ENCODE measurements at regions not wholly inside any gene's neighbourhood (a gene's known extent, or its start where the extent isn't known, plus 50 kb on each side); places are given as distances from the start of the nearest gene placed in this dataset.

DNA sequence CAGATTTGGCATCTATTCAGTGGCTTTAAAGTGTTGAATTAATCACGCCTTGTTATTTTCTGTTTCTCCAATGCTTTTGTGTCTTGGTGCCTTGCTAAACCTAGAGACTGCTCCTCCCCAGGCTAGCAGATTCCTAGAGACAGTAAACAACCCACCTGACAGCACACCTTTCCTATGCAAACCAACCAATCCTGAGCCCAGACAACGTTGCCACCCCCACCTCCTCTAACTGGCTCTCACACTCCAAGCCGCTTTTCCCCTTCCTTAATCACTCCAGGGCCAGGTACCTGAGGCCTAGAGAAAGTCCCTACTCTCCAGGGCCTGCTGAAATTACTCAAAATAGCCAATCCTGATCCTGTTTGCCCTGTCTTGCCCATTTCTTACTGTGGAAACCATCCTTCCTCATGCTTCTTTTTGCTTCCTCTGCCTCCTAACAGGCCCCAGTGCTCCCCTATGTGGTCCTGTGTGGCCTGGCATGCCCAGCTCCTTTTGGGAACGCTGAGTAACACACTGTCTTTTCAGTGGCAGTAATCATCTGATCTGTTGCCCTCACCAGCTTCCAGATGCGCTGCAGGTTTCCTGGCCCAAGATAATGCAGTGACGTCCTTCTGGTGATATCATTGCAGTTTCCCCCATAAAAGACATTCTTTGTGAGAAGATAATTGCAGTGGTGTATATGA lies 53.4 kb downstream of the GAS1 start:
- no peak overlapping the region for H3K4me3 ChIP-seq (ENCODE audit: control insufficient read depth, low read depth, low read length)
- no peak for DNase-seq (ENCODE audit: low read depth)
- TF ChIP-seq, protein P1, sequence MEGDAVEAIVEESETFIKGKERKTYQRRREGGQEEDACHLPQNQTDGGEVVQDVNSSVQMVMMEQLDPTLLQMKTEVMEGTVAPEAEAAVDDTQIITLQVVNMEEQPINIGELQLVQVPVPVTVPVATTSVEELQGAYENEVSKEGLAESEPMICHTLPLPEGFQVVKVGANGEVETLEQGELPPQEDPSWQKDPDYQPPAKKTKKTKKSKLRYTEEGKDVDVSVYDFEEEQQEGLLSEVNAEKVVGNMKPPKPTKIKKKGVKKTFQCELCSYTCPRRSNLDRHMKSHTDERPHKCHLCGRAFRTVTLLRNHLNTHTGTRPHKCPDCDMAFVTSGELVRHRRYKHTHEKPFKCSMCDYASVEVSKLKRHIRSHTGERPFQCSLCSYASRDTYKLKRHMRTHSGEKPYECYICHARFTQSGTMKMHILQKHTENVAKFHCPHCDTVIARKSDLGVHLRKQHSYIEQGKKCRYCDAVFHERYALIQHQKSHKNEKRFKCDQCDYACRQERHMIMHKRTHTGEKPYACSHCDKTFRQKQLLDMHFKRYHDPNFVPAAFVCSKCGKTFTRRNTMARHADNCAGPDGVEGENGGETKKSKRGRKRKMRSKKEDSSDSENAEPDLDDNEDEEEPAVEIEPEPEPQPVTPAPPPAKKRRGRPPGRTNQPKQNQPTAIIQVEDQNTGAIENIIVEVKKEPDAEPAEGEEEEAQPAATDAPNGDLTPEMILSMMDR (IDR thresholded peaks at IDR 0.05; ENCODE audit: control insufficient read depth, insufficient read depth, low read depth, low read length, missing control alignments), result no peak

DNA sequence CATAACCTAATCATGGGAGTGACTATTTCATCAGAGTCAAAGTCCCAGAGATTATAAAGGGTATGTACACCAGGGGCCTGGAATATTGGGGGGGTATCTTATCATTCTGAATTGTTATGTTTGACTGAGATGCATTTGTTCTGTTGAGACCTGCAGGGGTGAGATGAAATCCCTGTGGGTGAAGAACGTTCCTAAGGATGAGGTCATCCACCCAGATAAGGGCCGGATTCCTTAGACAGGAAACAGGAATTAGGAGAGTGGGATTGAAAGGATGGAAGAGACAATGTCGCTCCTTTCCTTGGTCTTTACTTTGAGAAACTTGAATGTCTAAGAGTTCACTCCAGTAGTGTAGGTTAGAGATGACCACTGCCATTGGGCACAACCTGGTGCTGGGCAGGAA lies 54.7 kb downstream of the GAS1 start:
- no peak for DNase-seq (ENCODE audit: low read depth)
- TF ChIP-seq, protein P1 (IDR thresholded peaks at IDR 0.05; ENCODE audit: control insufficient read depth, insufficient read depth, low read depth, low read length, missing control alignments), result no peak

DNA sequence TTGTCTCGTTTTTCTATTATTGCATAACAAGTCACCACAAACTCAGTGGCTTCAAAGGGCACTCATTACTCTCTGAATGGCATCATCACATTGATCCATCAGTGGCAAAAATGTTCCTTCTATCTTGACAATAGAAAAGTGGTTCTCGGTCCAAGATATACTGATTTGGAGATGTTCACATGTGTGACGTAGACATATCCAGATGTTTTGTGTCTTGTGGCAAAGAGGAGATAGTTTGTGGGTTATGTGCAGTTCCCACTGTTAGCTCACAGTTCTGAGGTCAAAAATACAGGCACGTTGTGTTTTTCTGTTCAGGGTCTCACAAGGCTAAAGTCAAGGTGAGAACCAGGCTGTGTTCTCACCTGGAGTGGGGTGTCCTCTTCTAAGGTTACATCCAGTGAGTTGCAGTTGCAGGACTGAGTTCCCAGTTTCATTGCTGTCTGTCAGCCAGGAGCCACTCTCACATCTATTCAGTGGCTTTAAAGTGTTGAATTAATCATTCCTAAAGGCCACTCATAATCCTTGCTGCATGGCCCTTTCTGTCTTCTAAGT lies 55.3 kb downstream of the GAS1 start:
- TF ChIP-seq, protein P1 (IDR thresholded peaks at IDR 0.05; ENCODE audit: control insufficient read depth, insufficient read depth, low read depth, low read length, missing control alignments), result no peak
- DNase-seq (ENCODE audit: low read depth), result no peak
- no peak overlapping the region for H3K4me3 ChIP-seq (ENCODE audit: control insufficient read depth, low read depth, low read length)

More for the DNA sequence above, 54.7 kb downstream of the GAS1 start:
- H3K4me3 ChIP-seq (ENCODE audit: control insufficient read depth, low read depth, low read length), result no peak overlapping the region

DNA sequence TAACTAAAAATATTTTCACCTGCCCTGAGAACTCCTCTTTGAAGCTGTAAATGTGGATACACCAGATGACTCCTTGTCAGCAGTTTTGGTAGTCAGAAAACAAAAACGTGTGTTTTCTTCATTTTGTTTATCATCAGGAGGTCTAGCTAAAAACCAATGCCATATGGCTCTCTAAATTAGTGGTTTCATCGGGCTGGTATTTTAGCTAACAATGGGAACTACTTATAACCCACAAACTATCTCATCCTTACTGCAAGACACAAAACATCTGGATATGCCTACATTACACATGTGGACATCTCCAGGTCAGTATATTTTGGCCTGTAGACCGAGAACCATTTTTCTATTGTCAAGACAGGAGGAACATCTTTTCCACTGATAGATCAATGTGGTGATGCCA lies 56.2 kb downstream of the GAS1 start:
- TF ChIP-seq, protein P1 (IDR thresholded peaks at IDR 0.05; ENCODE audit: control insufficient read depth, insufficient read depth, low read depth, low read length, missing control alignments), result no peak
- no peak for DNase-seq (ENCODE audit: low read depth)
- H3K4me3 ChIP-seq (ENCODE audit: control insufficient read depth, low read depth, low read length), result no peak overlapping the region

DNA sequence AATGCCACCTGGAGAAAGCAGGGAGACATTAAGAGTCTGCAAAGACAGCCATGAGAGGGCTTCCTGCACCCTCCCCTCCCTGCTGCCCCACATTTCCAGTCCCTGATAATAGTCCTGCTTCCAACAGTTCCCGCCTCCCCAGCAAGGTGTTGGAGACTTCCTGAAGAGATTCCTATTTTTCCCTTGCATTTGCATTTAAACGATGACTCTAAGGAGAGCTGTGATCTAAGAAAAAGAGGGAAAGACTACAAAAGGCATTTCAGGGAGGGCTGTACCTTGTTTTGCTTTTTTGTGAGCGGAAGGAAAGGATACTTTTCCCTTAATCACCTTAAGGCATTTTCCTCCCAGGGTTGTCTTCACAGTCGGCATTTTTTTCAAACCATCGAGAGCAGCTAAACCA lies 62.1 kb downstream of the GAS1 start:
- DNase-seq (ENCODE audit: low read depth), result no peak
- H3K4me3 ChIP-seq (ENCODE audit: control insufficient read depth, low read depth, low read length), result no peak overlapping the region
- TF ChIP-seq, protein P1 (IDR thresholded peaks at IDR 0.05; ENCODE audit: control insufficient read depth, insufficient read depth, low read depth, low read length, missing control alignments), result no peak

DNA sequence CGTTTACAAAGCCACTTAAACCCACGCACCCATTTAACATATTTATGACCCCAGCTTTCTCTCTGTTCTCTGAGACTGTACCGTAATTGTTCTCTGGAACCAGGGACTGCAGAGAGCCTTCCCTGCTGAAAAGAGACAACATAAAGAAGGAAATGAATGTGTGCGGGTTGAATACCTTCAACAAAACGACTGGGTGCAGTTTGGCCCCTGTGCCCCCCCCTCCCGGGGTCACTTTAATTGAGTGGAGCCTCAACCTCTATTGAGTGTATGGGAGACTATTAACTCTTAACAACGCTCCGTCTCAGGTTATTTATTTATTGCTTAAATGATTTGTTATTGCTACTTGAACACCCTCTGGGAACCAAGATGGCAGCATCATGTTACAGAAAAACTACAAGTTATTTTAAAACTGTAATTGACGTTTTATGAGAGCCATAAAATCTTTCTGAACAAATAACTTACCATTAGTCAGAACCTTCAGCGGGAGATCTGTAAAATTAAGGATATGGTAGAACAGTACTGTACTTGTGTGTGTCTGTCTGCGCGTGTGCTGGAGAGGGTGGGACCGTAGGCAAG lies 70.6 kb downstream of the GAS1 start:
- TF ChIP-seq, protein P1 (IDR thresholded peaks at IDR 0.05; ENCODE audit: control insufficient read depth, insufficient read depth, low read depth, low read length, missing control alignments), result no peak
- no peak for DNase-seq (ENCODE audit: low read depth)
- no peak overlapping the region for H3K4me3 ChIP-seq (ENCODE audit: control insufficient read depth, low read depth, low read length)

Data from AG09309 (cell line).